HG03565 (cell line): ENCODE measurements at regions not wholly inside any gene's neighbourhood (a gene's known extent, or its start where the extent isn't known, plus 50 kb on each side); places are given as distances from the start of the nearest gene placed in this dataset.

Experiments
- ATAC-seq: cut with Tn5 transposase; IDR thresholded peaks from one replicate; pipeline ENCODE4 v1.9.1; 2021; ENCODE audit warnings: mild to moderate bottlenecking, moderate library complexity; ENCODE audit not compliant: unreplicated experiment

- no peak for ATAC-seq
Observed at GRCh38 chr16:64892835-64893785, 228.8 kb downstream of the CDH11 start.

- ATAC-seq, result no peak
Observed at GRCh38 chr16:64889446-64889845, 232.4 kb downstream of the CDH11 start.

- ATAC-seq, result no peak
Observed at GRCh38 chr16:64887651-64888050, 234.2 kb downstream of the CDH11 start.

DNA sequence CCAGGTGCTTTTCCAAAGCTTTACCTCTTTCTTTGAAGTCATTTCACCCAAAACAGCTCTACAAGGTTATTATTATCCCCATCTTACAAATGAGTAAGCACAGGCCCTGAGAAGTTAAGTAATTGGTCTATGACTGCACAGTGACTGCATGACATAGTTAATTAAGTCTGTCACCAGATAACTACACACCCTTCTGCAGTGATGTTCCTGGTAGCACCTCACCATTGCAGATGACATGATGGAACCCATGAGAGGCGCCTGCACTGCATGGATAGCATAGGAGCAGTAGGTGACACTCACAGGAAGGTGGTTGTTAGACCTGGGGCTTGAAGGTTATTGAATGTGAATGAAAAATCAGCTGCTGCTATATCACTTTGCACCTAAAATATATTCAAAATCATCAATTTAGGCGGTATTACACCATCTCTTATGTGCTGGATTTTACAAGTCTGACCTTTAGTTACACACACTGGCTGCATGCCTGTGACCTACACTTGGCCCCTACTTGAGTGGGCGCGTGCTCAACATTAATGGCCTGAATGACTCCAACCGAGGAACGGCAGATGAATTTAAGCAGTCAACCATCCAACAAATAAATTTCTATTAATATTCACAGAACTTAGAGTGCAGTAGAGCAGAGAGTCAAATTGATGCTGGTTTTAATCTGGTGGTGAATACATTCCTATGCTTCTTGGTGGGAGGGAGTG is 239.6 kb downstream of the CDH11 start:
- ATAC-seq, result no peak

DNA sequence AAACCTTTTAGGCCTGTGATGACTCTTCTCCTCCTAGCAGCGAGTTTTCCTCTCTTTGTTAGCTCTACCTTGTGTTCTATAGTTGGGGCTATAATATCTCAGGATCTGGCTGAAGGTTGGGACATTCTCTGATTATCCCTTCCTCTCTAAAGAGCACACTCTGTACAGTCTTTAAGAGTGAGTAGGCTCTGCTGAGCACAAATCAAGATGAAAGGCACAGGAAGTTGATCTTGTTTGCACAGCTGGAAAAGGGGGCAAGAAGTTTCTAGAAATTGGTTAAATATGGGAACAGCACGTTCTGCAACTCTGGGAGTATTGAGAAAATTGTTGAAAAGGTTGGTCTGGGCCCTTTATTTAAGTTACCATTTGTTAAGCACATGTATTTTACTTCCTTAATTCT is 240.9 kb downstream of the CDH11 start:
- no peak for ATAC-seq

DNA sequence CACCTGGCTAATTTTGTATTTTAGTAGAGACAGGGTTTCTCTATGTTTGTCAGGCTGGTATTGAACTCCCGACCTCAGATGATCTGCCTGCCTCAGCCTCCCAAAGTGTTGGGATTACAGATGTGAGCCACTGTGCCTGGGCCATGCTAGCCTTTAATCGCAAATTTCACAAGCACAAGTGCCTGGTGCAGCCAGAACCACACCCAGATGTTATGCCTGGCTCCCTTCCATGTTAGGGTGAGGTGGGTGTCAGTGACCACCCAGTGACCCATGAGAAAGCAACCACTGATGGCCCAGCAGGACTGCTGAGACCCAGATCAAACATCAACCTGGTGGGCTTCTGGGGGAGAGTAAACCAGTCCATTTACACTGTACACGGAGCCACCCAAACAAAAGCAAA is 241.9 kb downstream of the CDH11 start:
- no peak for ATAC-seq

GRCh38 chr16:64878940-64879339 is 242.9 kb downstream of the CDH11 start:
- ATAC-seq, result no peak

DNA sequence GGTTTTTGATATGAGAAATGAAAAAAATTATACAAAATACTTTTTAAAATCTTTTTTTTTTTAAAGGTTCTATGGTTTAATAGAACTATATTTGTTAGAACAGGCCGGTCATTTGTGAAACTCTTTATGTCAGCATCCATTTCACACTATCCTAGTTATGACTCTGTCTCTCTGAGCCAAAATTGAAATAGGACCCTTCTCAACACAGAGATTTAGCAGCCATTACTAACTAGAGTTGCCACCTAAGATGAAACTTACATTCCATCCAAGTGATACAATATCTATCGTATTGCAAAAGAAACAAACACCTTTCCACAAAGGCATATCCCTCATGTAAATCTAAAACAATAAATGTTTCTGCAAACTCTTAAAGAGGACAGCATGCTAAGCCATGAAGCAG is 249.8 kb downstream of the CDH11 start:
- ATAC-seq, result no peak

- no peak for ATAC-seq
Observed at GRCh38 chr16:64870859-64871258, 251.0 kb downstream of the CDH11 start.

- no peak for ATAC-seq
Observed at GRCh38 chr16:64869781-64870180, 252.1 kb downstream of the CDH11 start.

GRCh38 chr16:64866021-64866420 is 255.8 kb downstream of the CDH11 start:
- no peak for ATAC-seq

DNA sequence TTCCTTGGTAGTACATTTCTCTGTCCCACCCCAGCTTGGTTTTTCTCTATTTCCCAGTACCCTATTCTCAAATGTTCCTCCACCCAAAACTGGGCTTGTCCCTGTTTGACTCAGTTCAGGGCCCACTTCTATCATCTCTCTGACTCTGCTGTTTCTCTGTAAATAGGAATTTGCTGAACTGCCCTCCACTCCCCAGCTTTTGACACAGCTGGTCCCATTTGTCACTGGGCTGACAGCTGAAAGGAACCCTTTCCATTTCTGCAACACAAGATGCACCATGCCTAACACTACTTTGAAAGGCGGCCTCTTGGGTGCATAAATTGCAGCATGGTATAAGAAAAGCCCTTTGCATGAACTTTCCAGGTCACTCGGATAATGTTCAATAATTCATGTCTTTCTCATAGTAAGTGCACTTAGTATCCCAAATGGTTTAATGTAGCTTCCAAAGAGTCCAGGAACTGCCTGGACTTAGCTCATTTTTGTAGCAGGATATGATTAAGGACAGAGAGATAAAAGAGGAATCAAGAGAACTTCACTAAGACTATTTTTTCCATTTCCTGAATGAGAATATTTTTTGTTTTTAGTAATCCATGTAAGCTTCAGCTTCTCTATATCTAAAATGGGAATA is 256.7 kb downstream of the CDH11 start:
- no peak for ATAC-seq

DNA sequence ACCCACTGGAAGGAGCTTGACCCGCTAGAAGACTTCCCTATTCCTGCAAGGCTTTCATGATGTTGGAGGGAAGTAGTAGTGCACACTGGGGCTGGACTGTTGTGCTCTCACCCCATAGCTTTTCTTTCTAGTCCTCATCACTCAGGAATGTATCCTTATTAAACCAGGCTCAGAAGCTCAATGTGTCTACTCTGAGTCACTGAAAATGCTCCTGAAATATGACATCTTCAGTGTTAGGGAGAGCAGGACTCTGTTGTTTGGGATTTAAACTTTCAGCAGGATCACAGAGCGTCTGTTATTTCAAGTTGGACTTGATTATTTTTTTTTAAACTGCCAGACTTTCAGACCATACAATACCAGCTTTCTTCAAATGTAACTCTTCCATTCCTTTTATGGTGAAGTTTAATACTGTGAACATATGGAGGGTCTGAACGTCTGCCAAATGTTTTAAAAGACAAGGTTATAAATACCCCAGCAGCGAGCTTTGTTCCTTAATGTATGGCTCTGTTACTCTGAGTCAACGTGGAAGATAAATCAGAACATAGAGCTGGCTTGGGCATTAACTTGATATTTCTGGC is 257.5 kb downstream of the CDH11 start:
- ATAC-seq, result no peak

GRCh38 chr16:64858076-64858475 is 263.8 kb downstream of the CDH11 start:
- ATAC-seq, result no peak

DNA sequence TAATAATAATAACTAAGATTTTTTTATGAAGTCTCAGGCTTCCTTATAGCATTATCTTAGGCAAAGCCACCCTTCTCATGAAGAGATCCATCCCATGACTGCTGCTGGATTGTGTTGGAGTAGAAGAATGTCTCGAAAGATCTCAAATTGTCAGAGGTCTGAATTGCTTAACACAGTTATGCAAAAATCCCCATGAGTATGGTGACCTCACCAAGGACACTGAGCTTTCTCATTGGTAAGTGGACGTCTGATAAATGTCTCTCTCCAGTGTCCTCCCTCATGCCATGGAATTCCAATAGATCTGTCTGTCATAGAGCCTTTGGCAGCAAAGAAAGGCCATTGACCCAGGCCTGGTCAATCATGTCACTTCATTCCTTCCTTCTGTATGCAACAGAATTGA is 264.5 kb downstream of the CDH11 start:
- no peak for ATAC-seq

- ATAC-seq, result no peak
Observed at GRCh38 chr16:64853551-64853950, 268.3 kb downstream of the CDH11 start.

DNA sequence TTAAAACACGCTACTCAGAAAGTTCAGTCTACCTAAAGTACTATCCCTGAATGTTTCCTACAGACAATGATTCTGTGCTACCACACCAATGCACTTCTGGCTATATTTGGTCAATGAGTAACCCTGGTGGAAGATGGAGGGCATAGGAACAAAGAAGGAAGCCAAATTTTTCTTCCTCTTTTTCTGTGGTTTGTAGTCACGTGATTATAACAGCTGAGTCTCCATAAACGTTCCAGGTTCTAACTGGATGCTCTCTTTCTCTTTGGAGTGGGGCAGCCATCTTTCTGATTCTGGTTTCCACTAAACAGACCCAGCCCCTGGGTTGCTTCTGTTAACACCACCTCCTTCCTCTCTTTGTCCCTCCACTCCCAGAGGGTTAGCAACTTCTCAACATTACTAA is 274.9 kb downstream of the CDH11 start:
- ATAC-seq, result no peak

DNA sequence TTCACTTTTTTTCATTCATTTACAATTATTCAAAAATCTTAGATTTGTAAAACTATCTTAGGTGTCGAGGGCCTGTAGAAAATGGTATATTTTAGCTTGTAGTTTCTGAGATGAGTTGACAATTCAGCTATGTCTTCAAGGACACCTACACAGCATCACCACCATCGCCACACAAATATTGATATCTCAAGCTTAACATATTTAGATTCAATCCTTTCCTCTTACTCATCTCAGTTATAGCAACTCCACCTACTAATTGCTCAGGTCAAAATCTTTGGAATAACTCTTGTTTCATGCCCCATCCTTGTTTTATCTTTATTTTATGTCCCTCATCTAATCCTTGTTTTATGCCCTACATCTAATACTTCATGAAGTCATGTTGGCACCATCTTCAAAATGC is 276.8 kb downstream of the CDH11 start:
- no peak for ATAC-seq

DNA sequence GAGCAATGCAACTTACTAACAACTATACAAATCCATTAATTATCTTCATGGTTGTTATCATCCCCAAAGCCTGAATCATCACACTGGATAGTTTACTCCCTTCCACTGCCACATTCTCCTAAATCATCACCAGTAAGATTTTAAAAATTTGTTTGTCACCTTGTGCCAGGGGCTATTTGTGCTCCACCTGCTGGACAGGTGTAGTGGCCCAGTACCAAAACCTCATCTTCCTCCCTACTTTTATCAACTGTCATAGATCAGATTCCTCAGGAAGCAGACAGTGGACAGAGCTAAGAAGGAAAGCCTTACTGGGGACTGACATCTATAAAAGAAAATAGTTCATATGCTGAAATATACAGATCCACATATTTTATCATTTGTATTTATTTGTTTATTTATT is 280.4 kb downstream of the CDH11 start:
- ATAC-seq, result no peak

DNA sequence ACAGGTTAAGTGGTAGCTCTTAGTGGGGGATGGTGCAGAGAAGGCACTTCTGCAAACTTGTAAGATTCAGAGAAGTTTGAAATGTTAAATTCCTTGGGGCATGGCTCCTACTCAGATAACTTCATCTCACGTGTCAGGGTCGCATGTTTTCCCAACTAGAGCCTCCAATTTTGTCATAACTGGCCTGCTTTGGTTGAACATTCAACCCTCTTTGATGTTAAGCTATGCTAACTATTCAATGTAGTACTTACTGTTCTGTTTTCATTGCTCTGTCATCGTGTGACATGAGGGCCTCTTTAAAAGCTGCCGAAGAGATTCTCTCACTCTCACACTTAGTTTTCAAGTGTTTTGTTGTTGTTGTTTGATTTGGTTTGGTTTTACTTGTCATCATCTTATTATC is 280.8 kb downstream of the CDH11 start:
- no peak for ATAC-seq

- no peak for ATAC-seq
Observed at GRCh38 chr16:64830653-64831052, 291.2 kb downstream of the CDH11 start.
